GM21529 (cell line): ENCODE measurements at regions not wholly inside any gene's neighbourhood (a gene's known extent, or its start where the extent isn't known, plus 50 kb on each side); places are given as distances from the start of the nearest gene placed in this dataset.
"Not testable (repeated sequence)": the region's sequence is repeated elsewhere in the genome, so short reads cannot be mapped to it uniquely, and the experiment has no call there.

Experiments used
- ATAC-seq: cut with Tn5 transposase; IDR thresholded peaks from one replicate; pipeline ENCODE4 v1.9.1; 2021; ENCODE audit not compliant: unreplicated experiment

DNA sequence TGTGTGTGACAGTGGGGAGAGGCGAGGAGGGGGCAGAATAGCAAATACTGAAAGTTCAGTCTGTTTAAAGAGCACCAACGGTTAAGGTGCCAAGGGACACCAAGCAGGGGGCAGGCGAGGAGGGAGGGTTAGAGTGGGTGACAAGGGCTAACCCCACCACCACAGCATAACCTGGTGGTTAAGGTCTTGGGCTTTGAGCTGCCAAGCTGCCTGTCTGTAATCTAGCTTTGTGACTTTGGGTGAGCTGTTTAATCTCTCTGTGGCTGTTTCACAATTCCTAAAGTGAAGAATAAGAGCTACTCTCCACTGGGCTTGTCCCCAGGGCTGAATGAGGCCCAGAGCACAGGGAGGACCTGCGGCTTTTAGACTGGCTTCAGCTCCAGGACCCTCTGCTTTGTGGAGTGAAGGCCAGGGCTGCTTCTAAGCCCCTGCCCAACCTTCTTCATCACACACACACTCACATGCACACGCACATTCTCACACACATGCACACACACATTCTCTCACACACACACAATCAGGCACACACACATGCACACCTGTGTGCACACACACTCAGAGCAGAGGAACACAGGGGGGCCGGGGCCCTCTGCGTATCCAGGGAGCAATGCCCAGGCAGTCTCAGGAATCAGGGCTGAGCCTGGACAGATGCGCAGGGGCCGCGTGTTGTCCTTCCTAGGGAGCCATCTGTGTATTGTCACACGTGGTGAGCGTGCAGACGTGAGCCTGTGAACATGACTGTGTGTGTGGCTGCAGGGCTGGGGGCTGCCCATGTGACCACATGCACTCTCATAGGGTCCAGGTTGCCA lies 101.6 kb upstream of the TARDBP start:
- no peak for ATAC-seq

DNA sequence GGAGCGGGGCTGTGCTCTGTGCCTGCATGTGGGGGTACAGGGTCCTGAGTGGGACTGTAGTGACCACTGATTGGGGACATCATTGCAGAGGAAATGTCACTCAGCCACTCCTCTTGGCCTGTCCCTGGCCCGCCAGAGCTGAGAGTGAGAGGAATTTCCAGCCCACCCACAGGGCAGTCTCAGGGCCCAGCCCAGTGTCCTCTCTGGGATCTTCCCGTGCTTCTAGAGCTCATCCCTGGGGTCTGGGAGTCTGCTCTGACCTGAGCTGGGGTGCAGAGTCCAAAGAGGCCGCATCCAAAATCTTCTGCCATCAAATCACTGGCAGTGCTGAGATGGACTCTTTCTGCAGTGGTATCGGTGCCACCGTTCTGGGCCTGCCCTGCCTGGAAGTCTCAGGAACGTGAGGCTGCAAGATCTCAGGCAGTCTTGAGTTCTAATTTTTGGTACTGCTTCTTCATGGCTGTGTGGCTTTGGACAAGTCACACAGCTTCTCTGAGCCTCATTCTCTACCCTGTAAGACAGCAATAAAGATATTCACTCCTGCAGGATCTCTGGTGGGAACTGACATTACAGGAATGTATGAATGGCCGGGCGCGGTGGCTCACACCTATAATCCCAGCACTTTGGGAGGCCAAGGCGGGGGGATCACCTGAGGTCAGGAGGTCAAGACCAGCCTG lies 100.8 kb upstream of the TARDBP start:
- ATAC-seq: no peak

DNA sequence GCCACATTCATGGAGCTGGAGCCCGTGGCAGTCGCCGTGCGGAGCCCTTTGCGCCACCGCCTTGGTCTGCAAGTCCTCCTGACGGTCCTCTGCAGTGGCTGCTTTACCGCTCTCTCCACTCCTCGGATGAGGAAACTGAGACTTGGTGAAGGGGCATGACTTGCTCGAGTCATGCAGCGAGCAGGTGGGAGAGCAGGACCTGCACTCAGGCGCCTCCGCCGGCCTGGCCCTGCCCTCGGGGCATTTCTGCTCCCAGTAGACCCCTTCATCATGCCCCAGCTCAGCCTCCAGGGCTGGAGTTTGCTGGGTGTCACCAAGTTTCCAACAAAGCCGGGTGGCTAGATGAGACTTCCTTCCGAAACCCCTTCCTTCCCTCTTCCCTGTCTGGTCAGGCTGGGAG lies 100.0 kb upstream of the TARDBP start:
- ATAC-seq: no peak

DNA sequence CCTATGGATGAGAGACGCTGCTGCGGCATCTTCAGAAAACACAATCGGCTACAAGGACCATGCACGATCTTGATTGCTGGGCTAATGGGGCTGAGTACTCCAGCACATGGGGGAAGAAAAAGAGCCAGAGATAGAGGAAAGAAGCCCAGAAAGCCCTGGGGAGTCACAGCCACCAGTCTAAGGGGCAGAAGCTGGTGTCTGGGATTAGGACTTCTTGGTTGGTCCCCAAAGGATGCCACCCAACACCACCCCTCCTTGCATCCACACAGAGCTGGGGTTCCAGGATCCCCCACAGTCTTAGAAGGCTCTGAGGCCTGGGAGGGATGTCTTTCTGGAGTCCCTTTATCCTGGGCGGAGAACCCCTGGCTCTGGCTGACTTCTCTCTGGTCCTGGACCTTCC lies 98.4 kb upstream of the TARDBP start:
- ATAC-seq: no peak

DNA sequence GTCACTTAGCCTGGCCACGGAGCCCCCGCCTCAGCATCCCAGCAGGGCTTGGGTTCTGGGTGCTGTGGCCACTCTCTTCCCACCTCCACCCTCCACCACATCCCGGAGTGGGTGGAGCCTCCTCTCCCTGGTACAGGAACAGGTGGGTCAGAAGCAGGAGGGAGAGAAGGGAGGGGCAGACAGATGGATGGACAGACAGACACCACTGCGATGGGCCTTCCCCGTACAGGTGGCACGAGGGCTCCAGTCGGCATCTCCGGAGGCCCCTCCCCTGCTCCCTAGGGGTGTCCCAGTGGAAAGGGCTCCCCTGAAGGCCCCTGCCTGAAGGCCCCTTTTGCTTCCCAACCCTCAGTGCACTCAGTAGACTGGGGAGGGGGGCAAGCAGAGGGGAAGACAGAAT lies 96.9 kb upstream of the TARDBP start:
- ATAC-seq: no peak

DNA sequence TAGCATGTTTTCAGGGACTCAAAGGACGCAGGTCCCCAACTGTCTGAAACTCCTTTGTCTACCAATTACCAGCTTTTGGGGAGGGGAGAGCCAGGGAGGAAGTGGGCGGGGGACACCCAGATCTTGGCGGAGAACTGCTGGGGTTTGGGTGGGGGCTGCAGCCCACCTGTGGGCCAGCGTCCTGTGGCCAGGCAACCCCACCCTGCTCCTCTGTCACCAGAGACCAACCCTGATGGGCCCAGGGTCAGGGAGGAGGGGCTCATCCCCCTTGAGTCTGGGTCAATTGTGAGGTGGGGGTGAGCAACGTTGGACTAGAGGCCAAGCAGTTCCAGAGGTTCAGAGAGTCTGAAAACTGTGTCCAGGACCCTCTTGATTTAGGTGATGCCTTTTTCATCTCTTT lies 96.1 kb upstream of the TARDBP start:
- no peak for ATAC-seq

DNA sequence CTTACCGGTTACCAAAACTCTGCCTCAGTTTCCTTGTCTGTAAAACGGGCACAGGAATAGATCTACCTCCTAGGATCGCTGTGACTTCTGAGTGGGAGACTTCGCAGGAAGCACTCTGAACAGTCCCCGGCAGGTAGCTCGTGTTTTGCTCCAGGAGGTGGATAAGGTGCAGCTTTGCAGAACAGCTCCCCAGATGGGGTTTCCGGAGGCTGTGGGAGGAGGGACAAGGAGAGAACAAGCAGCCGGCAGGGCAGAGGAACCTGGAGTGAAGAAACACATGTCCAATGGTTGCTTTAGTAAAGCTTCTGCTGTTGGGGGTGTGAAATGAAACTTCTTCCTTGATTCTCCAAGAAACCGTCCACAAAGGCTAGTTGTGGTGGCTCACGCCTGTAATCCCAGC lies 95.5 kb upstream of the TARDBP start:
- no peak for ATAC-seq

DNA sequence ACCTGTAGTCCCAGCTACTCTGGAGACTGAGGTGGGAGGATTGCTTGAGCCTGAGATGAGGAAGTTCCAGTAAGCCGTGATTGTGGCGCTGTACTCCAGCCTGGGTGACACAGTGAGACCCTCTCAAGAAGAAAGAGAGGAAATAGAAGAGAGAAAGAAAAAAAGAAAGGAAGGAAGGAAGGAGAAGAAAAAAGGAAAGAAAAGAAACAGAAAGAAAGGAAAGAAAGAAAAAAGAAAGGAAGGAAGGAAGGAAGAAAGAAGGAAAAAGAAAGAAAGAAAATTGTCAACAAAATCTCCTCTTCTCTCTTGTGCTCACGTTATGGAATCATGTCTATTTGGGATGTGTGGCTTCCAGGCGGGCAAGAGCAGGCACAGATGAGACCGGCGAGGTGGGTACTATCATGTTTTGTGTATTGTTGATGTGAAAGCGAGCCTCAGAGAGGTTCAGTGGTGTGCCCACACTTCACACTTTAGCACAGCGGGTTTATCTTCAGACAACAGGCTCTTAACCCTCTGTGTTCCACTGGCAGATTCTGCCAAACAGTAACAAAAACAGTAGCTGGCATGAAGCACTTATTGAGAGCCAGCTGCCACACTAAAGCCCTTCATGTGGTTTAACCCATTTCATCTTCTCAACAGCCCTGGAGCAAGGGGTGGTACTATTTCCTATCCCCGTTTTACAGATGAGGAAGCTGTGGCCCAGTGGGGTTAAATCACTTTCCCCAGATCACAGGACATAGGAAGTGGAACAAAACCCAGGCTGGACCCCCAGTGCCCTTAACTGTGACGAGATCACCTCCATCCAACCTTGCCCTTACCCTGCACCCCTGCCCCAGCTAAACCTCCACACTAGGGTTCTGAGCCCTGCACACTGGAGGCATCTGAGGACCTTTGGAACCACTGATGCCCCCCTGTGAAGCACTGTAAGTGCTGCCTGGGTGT lies 94.7 kb upstream of the TARDBP start:
- no peak for ATAC-seq

DNA sequence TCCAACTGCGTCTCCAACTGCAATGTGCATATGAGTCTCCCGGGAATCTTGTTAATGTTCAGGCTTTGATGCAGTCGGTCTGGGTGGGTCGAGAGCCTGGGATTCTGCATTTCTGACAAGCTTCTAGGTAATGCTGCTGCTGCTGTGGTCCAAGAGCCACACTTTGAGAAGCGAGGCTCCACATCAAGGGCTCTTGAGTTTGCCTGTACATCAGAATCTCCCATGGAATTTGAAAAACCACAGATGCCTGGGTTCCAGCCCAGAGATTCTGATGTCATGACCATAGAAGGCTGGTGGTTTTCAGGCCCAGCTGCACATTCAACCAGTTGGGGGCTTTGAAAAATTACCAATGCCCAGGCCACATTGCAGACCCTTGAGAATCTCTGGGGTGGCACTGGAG lies 93.9 kb upstream of the TARDBP start:
- no peak for ATAC-seq

DNA sequence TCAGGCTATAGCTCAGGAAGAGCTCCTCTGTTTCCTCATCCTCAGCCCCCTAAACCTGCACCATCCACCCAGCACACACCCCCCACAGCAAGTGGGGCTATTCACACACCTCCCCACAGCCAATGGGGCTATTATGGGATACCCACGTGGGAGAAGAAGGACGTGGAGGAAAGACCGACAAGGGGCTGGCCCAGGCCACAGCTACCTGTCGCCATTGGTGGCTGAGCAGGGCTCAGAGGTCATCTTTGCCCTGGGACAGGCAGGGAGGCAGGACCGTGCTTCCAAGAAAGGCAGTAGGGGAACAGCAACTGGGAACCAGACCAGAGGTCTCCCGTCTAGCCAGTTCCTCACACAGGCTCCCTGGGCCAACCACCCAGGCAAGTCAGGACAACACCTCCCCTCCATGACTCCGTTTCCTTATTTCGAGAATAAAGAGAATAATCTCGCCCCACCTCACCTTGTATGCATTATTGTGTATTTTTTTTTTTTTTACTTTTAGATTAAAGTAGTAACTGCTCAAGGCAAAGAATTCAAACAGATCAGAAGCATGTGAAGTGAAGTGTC lies 92.3 kb upstream of the TARDBP start:
- no peak for ATAC-seq

DNA sequence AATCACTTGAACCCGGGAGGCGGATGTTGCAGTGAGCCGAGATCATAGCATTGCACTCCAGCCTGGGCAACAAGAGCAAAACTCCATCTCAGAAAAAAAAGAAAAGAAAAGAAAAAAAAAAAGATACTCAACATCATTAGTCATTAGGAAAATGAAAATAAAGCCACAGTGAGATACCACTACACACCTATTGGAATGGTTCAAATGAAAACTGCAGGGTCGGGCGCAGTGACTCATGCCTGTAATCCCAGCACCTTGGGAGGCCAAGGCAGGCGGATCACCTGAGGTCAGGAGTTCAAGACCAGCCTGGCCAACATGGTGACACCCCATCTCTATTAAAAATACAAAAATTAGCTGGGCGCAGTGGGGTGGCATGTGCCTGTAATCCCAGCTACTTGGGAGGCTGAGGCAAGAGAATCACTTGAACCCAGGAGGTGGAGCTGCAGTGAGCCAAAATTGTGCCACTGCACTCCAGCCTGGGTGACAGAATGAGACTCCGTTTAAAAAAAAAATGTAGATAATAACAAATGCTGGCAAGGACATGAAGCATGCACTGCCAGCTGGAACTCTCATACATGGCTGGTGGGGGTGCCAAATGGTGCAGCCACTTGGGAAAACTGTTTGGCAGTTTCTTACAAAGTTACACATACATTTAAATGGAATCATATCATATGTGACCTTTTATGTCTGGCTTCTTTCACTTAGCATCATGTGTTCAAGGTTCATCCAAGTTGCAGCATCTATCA lies 90.0 kb upstream of the TARDBP start:
- ATAC-seq: not testable (repeated sequence)

DNA sequence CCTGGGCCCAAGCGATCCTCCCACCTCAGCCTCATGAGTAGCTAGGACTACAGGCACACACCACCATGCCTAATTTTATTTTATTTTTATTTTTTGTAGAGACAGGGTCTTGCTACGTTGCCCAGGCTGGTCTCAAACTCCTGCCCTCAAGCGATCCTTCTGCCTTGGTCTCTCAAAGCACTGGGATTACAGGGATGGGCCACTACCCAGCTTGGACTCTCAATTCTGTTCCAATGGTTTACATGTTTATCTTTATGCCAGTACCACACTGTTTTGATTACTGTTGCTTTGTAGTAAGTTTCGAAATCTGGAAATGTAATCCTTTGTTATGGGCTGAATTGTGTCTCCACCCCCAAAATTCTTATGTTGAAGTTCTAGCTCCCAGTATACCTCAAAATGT lies 88.4 kb upstream of the TARDBP start:
- no peak for ATAC-seq

DNA sequence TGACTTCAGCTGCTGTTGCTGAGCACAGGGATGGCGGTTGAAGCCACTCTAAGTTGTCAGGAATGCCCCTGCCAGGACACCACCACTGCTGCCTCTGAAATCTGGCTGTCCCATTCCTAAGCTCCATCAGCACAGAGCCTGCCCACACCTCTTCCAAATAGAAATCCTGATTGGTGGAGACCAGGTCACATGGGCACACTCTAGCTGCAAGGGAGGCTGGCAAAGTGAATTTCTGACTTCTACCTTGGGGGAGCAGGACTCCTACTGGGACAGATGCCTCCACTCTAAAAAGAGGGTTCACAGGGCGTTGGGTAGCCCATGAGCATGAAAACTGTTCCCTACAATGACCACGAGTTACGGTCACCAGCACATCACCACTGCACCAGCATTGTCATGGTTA lies 83.8 kb upstream of the TARDBP start:
- no peak for ATAC-seq

DNA sequence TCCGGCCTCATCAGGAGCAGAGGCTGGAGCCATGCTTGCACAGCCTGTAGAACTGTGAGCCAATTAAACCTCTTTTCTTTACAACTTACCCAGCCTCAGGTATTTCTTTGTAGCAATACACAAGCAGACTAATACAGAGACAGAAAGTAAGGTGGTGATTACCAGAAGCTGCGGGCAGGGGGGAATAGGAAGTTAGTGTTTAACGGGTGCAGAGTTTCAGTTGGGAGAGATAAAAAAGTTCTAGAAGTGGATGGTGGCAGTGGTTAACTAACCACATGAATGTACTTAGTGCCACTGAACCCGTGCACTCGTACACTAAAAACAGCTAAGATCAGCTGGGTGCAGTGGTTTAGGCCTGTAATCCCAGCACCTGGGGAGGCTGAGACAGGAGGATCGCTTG lies 80.4 kb upstream of the TARDBP start:
- ATAC-seq: no peak

DNA sequence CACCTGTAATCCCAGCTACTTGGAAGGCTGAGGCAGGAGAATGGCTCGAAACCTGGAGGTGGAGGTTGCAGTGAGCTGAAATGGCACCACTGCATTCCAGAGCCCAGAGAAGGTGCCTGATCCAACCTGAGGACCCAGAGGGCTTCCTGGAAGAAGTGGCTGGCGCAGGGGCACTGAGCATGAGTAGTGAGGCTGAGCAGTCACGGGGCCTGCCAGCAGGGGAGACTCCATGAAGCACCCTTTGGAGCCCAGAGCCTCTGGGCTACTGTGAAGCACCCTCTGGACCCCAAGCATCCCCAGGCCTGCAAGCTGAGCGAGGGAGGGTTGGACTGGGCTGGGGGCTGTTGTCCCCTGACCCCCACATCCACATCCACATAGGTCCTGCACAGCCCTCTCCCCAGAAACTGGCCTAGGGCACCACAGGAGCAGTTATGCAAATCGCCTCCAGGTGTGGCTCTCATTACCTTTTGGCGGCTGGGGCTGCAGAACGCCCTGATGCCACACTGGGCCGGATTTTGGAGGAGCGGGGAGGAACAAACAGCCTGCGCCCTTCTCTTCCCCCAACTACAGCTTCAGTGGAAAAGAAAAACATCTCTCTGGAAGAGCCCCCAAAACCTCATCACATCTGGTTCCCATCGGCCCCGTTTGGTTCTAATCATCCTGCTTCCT lies 78.2 kb upstream of the TARDBP start:
- no peak for ATAC-seq

DNA sequence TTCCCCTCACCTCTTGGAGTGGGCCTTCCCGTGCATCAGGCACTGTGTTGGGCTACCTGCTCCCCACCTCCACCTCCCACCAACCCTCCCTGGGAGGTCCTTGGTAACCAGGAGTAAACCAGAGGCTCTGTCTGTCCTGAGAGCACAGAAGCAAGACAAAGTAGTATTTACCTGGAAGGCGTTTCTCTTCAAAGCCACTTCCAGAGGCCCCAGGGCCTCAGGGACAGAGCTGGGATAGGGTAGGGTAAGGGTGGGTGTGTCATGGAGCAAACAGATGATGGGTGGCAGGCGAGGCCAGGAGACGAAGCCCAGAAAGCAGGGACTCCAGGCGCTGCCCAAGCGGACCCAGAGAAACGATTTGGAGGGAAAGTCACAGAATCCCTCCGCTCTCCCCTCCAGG lies 77.2 kb upstream of the TARDBP start:
- no peak for ATAC-seq

DNA sequence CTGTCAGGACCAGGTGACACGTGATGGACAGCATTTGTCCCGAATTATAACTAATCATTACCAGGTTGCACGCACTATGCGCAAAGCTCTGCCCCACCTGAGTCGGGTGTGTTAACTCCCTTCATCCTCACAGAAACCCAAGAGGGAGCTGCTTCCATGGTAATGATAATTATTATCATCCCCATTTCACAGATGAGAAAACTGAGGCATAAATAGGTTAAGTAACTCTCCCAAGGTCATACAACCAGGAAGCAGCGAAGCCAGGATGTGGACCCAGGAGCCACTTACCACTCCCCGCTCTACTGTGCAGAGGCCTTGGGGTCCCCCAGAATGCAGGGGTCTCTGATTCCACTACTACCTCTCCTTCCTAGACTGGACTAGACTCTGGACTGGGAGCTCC lies 76.7 kb upstream of the TARDBP start:
- ATAC-seq: no peak

DNA sequence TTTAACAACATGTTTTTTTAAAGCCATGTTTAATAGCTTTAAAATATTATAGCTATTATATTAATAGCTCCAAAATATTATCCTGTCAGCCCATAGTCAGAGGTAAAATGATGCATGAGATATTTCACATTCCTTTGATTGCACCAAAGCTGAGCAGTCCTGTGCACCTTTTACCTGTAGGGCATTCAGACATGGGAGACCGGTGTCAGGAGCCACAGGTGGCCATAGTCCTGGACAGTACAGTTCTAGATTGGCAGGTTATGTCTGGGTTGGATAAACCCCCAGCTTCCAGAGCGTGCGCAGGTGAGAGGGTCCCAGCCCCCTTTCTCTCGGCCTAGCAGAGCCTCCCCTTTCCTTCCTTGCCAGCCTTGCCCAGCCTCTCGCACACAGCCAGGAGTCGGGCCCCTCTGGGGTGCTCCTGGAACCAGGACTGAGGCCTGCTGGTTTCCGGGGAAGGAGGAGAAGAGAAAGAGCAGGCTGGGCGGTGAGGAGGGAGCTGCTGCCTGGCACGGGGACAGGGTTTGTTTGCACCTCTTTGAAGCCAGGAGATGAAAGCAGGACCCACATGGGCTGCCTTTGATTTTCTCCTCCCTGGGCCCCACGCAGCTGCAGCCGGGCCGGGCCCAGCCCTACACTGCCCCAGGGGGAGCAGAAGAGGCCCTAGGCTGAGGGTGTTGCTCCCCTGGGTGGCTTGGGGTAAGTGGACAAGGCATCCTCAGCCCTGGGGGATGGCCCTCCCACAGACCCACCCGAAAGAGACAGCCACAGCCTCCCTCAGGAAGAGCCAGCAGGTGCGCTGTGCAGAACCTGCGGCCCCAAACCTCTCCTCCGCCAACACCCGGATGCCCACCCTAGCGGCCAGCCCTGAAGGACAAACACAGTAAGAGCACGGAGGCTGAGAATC lies 75.2 kb upstream of the TARDBP start:
- no peak for ATAC-seq
